Loucy (cell line): ENCODE measurements at regions not wholly inside any gene's neighbourhood (a gene's known extent, or its start where the extent isn't known, plus 50 kb on each side); places are given as distances from the start of the nearest gene placed in this dataset.

Experiments used
- H2AFZ ChIP-seq: fragments of 200-600 bp; sonication (generic); 2 replicates; pipeline ENCODE4 v1.6.0; 2016; ENCODE audit warnings: antibody characterized with exemption, mild to moderate bottlenecking, low read length, moderate library complexity
- H3F3A ChIP-seq: fragments of 200-600 bp; 2 replicates; pipeline ENCODE4 v1.6.0; 2016; ENCODE audit warnings: antibody characterized with exemption, low read depth, mild to moderate bottlenecking
- H3K27me3 ChIP-seq: fragments of 200-600 bp; sonication (generic); 2 replicates; pipeline ENCODE4 v1.6.1; 2014; ENCODE audit warnings: low read length, mild to moderate bottlenecking; ENCODE audit not compliant: insufficient read depth, poor library complexity, severe bottlenecking
- H3K36me3 ChIP-seq: fragments of 200-600 bp; sonication (generic); 2 replicates; pipeline ENCODE4 v1.6.1; 2016; ENCODE audit warnings: low read length; ENCODE audit not compliant: insufficient read depth
- H3K4me1 ChIP-seq: fragments of 200-600 bp; sonication (generic); 2 replicates; pipeline ENCODE4 v1.5.1; 2014; ENCODE audit warnings: low read length, mild to moderate bottlenecking; ENCODE audit not compliant: insufficient read depth, poor library complexity, severe bottlenecking
- H3K4me2 ChIP-seq: fragments of 200-600 bp; sonication (generic); 2 replicates; pipeline ENCODE4 v1.6.0; 2014; ENCODE audit warnings: antibody characterized with exemption, low read length, low read depth, mild to moderate bottlenecking; ENCODE audit not compliant: poor library complexity, severe bottlenecking
- H3K4me3 ChIP-seq: fragments of 200-600 bp; sonication (generic); 2 replicates; pipeline ENCODE4 v1.5.1; 2014; ENCODE audit warnings: low read length, mild to moderate bottlenecking, mixed read lengths; ENCODE audit not compliant: poor library complexity, severe bottlenecking
- H3K79me2 ChIP-seq: fragments of 200-600 bp; sonication (generic); 2 replicates; pipeline ENCODE4 v1.6.1; 2014; ENCODE audit warnings: low read length; ENCODE audit not compliant: insufficient read depth
- H3K9ac ChIP-seq: fragments of 200-600 bp; sonication (generic); 2 replicates; pipeline ENCODE4 v1.6.0; 2014; ENCODE audit warnings: mild to moderate bottlenecking, low read depth, low read length, moderate library complexity; ENCODE audit not compliant: poor library complexity, severe bottlenecking
- H3K9me2 ChIP-seq: fragments of 200-600 bp; sonication (generic); replicated peaks from 2 replicates; pipeline ENCODE4 v1.6.1; 2016; ENCODE audit warnings: low read depth, low read length, mixed read lengths
- H3K9me3 ChIP-seq: fragments of 200-600 bp; sonication (generic); 2 replicates; pipeline ENCODE4 v1.6.1; 2014; ENCODE audit warnings: mild to moderate bottlenecking, antibody characterized with exemption, low read length, low read depth; ENCODE audit not compliant: insufficient read depth
- H4K20me1 ChIP-seq: fragments of 200-600 bp; sonication (generic); 2 replicates; pipeline ENCODE4 v1.6.0; 2014; ENCODE audit warnings: antibody characterized with exemption, low read length, mild to moderate bottlenecking; ENCODE audit not compliant: insufficient read depth, poor library complexity, severe bottlenecking
- CTCF ChIP-seq: fragments of 200-600 bp; sonication (generic); conservative IDR thresholded peaks from 2 replicates; pipeline ENCODE4 v1.5.1; 2014; ENCODE audit warnings: mild to moderate bottlenecking, antibody characterized with exemption, low read length
- EZH2phosphoT487 ChIP-seq: fragments of 200-600 bp; IDR thresholded peaks from 2 replicates; pipeline ENCODE4 v1.6.1; 2018; ENCODE audit warnings: antibody characterized with exemption, mild to moderate bottlenecking, moderate library complexity, borderline replicate concordance

- Histone ChIP-seq H3F3A (no peaks in the 10 kb centered on the region), H2AFZ (no peak overlapping the region), H3K4me1 (peaks cover 26% of the 10 kb centered on the region), H3K9me3 (no peaks in the 10 kb centered on the region), H3K9ac (no peak overlapping the region), H3K4me2 (no peak overlapping the region), H3K4me3 (no peak overlapping the region), H4K20me1 (no peaks in the 10 kb centered on the region), H3K36me3 (no peaks in the 10 kb centered on the region), H3K79me2 (no peaks in the 10 kb centered on the region), H3K27me3 (no peaks in the 10 kb centered on the region), H3K9me2 (no peaks in the 10 kb centered on the region)
- TF ChIP-seq CTCF, result peak; percentile 67
- TF ChIP-seq EZH2phosphoT487, result no peak
Observed at GRCh38 chr18:57970356-57971095, 73.5 kb upstream of the NEDD4L start.

- Histone ChIP-seq H3K9ac (no peak overlapping the region), H3K9me3 (no peaks in the 10 kb centered on the region), H2AFZ (no peak overlapping the region), H3K27me3 (no peaks in the 10 kb centered on the region), H3K9me2 (no peaks in the 10 kb centered on the region), H3F3A (no peaks in the 10 kb centered on the region), H3K4me3 (no peak overlapping the region), H3K4me1 (peaks cover 23% of the 10 kb centered on the region), H3K36me3 (no peaks in the 10 kb centered on the region), H3K4me2 (peak overlapping the region; percentile 16), H4K20me1 (no peaks in the 10 kb centered on the region), H3K79me2 (no peaks in the 10 kb centered on the region)
- no peak for TF ChIP-seq EZH2phosphoT487
- no peak for TF ChIP-seq CTCF
Observed at GRCh38 chr18:57969824-57970223, 74.2 kb upstream of the NEDD4L start.

- Histone ChIP-seq H3F3A (no peaks in the 10 kb centered on the region), H3K36me3 (no peaks in the 10 kb centered on the region), H3K9me3 (no peaks in the 10 kb centered on the region), H4K20me1 (no peaks in the 10 kb centered on the region), H3K9me2 (no peaks in the 10 kb centered on the region), H3K79me2 (no peaks in the 10 kb centered on the region), H3K9ac (no peak overlapping the region), H3K4me1 (peaks cover 18% of the 10 kb centered on the region), H3K4me3 (no peak overlapping the region), H3K27me3 (no peaks in the 10 kb centered on the region), H3K4me2 (no peak overlapping the region), H2AFZ (0 out of 2 replicates have a peak overlapping the region, but pooled peaks have one; percentile 38)
- TF ChIP-seq CTCF, result no peak
- no peak for TF ChIP-seq EZH2phosphoT487
Observed at GRCh38 chr18:57965246-57965645, 78.8 kb upstream of the NEDD4L start.
